Vagina (tissue), 2 donors: ENCODE measurements at regions not wholly inside any gene's neighbourhood (a gene's known extent, or its start where the extent isn't known, plus 50 kb on each side); places are given as distances from the start of the nearest gene placed in this dataset.

ENCODE experiments used
- DNase-seq, 2 donors: peaks; one replicate each; pipeline ENCODE4 v3.0.0-alpha.2; 2017; ENCODE audit errors: extremely low spot score in 2 of 2
- H3K27ac ChIP-seq: fragments of 200-600 bp; sonication (generic); one replicate; pipeline ENCODE4 v1.5.1; 2019
- H3K27me3 ChIP-seq: fragments of 200-600 bp; sonication (generic); one replicate; pipeline ENCODE4 v1.5.1; 2019
- H3K36me3 ChIP-seq, 2 donors: fragments of 200-600 bp; sonication (generic); one replicate each; pipeline ENCODE4 v1.5.1; 2017 to 2019
- H3K4me1 ChIP-seq: fragments of 200-600 bp; sonication (generic); one replicate; pipeline ENCODE4 v1.5.1; 2019
- H3K4me3 ChIP-seq, 2 donors: fragments of 200-600 bp; sonication (generic); 1 replicate in 1 of 2; 2 replicates in 1 of 2; pipeline ENCODE4 v1.5.1; 2016 to 2019
- H3K9me3 ChIP-seq: fragments of 200-600 bp; sonication (generic); one replicate; pipeline ENCODE4 v1.5.1; 2019
- POLR2A ChIP-seq, 2 donors: fragments of 450-650 bp; IDR thresholded peaks; one replicate each; pipeline ENCODE4 v1.6.1; 2017; ENCODE audit warnings: antibody characterized with exemption in 2 of 2, mild to moderate bottlenecking in 2 of 2, moderate library complexity in 2 of 2
- POLR2AphosphoS5 ChIP-seq, 2 donors: sonication (generic); formaldehyde crosslinking; IDR thresholded peaks; one replicate each; pipeline ENCODE4 v1.9.0; 2017; ENCODE audit warnings: antibody characterized with exemption in 2 of 2, mild to moderate bottlenecking in 2 of 2, low read depth in 1 of 2; ENCODE audit not compliant: insufficient read depth in 1 of 2
- intact Hi-C: fragments of 100-400 bp; cut with DNase I; formaldehyde crosslinking; loops from one replicate; pipeline ENCODE4 v1.15.1; 2023
- TF ChIP-seq, protein P1 (sequence below), 3 experiments: fragments of 450-650 bp in 2 of 3; fragments of 200-600 bp in 1 of 3; sonication (generic) in 1 of 3; IDR thresholded peaks; one replicate each; pipeline ENCODE4 v1.5.1; 2017 to 2019; ENCODE audit warnings: antibody characterized with exemption in 3 of 3, mild to moderate bottlenecking in 2 of 3, moderate library complexity in 2 of 3

DNA sequence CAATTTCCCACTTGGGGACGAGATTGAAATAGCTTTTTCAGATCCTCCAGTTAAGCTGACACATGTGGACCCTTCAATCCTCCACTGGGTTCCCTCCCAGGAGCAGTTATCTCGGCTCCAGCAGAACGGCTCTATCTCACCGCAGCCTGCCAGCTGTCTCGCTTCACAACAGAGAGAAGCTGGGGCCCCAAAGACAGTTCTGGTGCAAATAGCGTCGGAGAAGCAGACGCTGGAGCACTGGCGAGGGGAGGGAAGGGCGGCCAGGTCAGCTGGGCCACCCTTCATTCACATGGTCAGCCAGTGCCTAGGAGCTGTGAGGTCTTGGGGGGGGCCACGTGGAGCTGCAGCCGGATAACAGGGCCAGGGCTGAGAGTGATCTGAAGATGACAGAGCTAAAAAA is 141.3 kb upstream of the SDK2 start:
- intact Hi-C loops: no loop called here
- no peak for TF ChIP-seq POLR2AphosphoS5 (IDR thresholded peaks at IDR 0.05; ENCODE audit: insufficient read depth in 1 of 2, low read depth in 1 of 2)
- TF ChIP-seq POLR2A (IDR thresholded peaks at IDR 0.05): no peak
- TF ChIP-seq, protein P1, sequence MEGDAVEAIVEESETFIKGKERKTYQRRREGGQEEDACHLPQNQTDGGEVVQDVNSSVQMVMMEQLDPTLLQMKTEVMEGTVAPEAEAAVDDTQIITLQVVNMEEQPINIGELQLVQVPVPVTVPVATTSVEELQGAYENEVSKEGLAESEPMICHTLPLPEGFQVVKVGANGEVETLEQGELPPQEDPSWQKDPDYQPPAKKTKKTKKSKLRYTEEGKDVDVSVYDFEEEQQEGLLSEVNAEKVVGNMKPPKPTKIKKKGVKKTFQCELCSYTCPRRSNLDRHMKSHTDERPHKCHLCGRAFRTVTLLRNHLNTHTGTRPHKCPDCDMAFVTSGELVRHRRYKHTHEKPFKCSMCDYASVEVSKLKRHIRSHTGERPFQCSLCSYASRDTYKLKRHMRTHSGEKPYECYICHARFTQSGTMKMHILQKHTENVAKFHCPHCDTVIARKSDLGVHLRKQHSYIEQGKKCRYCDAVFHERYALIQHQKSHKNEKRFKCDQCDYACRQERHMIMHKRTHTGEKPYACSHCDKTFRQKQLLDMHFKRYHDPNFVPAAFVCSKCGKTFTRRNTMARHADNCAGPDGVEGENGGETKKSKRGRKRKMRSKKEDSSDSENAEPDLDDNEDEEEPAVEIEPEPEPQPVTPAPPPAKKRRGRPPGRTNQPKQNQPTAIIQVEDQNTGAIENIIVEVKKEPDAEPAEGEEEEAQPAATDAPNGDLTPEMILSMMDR (IDR thresholded peaks at IDR 0.05): no peak
- no peaks in the 10 kb centered on the region for H3K9me3 ChIP-seq
- no peak for DNase-seq
- no peaks in the 10 kb centered on the region for H3K36me3 ChIP-seq
- H3K4me3 ChIP-seq: no peak overlapping the region
- H3K4me1 ChIP-seq: peaks cover 8% of the 10 kb centered on the region
- no peaks in the 10 kb centered on the region for H3K27me3 ChIP-seq
- no peak overlapping the region for H3K27ac ChIP-seq

DNA sequence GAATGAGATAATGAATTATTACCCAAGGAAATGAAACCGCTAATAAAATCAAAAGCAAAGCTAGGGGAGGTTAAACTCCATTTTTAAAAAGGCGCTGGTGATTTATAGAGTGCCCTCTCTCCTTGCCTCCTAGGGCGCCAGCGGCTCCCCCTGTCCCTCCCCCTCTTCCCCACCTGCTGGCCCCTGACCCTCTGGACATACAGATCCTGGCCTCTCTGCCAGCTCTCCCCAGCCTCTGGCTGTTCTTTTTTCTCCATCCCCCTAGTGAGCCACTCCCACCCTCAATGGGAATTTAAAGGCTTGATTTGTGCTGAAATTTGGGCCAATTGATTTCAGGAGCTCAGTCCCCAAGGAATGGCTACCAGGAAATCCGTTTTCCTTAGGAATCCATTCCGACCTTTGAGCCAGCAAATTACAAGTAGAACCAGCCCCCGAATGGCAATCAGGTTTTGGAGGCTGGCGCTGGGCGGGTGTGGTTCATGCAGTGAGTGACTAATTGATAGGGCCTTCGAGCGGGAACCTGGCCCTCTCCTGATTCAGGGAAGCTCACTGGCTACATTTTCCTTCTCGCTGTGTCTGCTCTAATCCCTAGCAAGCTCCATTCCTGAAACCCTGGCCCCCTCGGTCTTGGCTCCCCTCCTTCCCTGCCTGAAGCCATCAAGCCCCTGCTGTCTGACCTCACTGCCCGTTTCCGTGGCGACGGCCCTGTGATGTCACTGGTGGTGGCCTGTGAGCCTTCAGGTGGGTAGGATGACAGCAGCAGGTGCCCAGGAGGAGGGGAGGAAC is 141.9 kb upstream of the SDK2 start:
- H3K27ac ChIP-seq: no peak overlapping the region
- H3K27me3 ChIP-seq: no peaks in the 10 kb centered on the region
- no peak for TF ChIP-seq POLR2AphosphoS5 (IDR thresholded peaks at IDR 0.05; ENCODE audit: insufficient read depth in 1 of 2, low read depth in 1 of 2)
- no peak for TF ChIP-seq POLR2A (IDR thresholded peaks at IDR 0.05)
- TF ChIP-seq, protein P1 (IDR thresholded peaks at IDR 0.05): no peak
- intact Hi-C loops: no loop called here
- H3K4me1 ChIP-seq: peaks cover 8% of the 10 kb centered on the region
- H3K9me3 ChIP-seq: no peaks in the 10 kb centered on the region
- DNase-seq: no peak
- H3K4me3 ChIP-seq: no peak overlapping the region
- no peaks in the 10 kb centered on the region for H3K36me3 ChIP-seq

DNA sequence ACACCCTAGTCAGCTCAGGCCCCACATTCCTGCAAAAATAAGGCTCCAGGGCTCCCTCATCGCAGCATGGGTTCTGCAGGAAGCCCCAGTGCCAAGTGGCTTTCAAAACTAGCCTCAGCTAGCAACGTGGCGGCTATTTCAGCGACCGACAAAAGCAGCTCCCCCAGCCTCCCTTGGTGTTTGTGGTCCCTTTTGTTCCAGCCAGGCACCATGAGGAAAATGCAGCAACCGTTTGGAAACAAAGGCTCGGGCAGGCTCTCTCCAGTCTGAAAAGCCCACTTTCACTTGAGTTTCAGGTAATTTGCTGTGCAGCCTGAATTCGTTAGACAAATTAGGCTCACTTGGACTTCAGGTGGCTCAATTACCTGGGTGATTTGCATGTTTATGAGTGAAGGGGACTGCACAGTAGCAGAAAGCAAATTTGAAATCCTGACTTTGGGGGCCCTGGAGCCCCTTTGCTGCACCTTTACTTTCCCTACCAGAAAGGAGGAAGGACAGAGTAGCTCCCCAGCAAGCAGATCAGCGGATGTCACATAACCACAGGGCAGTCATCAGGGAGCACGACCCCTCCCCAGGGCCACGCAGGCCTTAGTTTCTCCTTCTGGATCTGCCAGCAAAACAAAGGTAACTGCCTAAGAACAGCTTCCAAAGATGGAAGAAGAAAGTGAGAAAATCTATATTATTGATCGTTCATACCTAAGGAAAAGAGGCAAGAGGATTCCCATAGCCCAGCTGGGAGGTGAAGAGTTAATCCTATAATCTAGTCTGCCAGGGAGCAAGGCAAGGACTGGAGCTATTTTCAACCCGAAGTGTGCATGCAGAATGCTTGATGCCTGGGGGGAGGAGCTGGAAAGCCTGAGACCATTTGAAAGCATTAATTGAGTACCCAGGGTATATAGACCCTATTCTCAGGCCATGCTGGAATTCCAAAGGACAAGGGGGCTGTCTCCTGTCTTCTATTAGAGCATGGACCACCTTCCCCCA is 143.1 kb upstream of the SDK2 start:
- no peak overlapping the region for H3K4me3 ChIP-seq
- no peak overlapping the region for H3K27ac ChIP-seq
- peaks cover 8% of the 10 kb centered on the region for H3K4me1 ChIP-seq
- no peak for DNase-seq
- TF ChIP-seq POLR2A (IDR thresholded peaks at IDR 0.05) (no peak), POLR2AphosphoS5 (IDR thresholded peaks at IDR 0.05; ENCODE audit: insufficient read depth in 1 of 2, low read depth in 1 of 2) (no peak)
- TF ChIP-seq, protein P1 (IDR thresholded peaks at IDR 0.05): no peak
- H3K9me3 ChIP-seq: no peaks in the 10 kb centered on the region
- no peaks in the 10 kb centered on the region for H3K36me3 ChIP-seq
- intact Hi-C loops: no loop called here
- no peaks in the 10 kb centered on the region for H3K27me3 ChIP-seq

DNA sequence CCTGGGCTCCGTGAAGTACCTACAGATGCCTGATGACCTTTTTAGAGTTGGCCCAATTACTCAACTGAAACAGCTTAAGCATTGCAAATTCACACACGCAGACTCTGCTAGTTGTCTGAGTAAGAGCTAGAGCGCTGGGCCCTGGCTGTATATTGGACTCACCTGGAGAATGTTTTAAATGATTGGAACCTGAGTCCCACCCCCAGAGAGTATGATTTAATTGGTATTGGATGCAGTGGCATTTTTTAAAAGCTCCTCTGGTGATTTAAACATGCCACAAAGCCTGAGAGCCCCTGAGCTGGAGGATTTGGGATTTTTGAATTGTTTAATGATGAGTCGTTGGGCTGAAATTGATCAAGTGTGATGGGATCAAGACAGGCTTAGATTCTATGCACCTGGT is 143.9 kb upstream of the SDK2 start:
- Histone ChIP-seq H3K4me3 (no peak overlapping the region), H3K4me1 (peaks cover 8% of the 10 kb centered on the region), H3K36me3 (no peaks in the 10 kb centered on the region), H3K27ac (no peak overlapping the region), H3K27me3 (no peaks in the 10 kb centered on the region), H3K9me3 (no peaks in the 10 kb centered on the region)
- TF ChIP-seq POLR2AphosphoS5 (IDR thresholded peaks at IDR 0.05; ENCODE audit: insufficient read depth in 1 of 2, low read depth in 1 of 2) (no peak), POLR2A (IDR thresholded peaks at IDR 0.05) (no peak)
- TF ChIP-seq, protein P1 (IDR thresholded peaks at IDR 0.05): no peak
- intact Hi-C loops: no loop called here
- DNase-seq: no peak
